HFFc6 (cell line): ENCODE measurements at regions not wholly inside any gene's neighbourhood (a gene's known extent, or its start where the extent isn't known, plus 50 kb on each side); places are given as distances from the start of the nearest gene placed in this dataset.
"Not testable (repeated sequence)": the region's sequence is repeated elsewhere in the genome, so short reads cannot be mapped to it uniquely, and the experiment has no call there.

Experiments
- DNase-seq: peaks from one replicate; pipeline ENCODE4 v3.0.0-alpha.2; 2018
- H3K27ac Mint-ChIP-seq: 2 replicates; pipeline ENCODE4 v1.8.0; 2020; ENCODE audit warnings: mild to moderate bottlenecking, mixed read lengths
- H3K27me3 Mint-ChIP-seq: 2 replicates; pipeline ENCODE4 v1.8.0; 2021; ENCODE audit warnings: mild to moderate bottlenecking, moderate library complexity, mixed read lengths; ENCODE audit not compliant: insufficient read depth
- H3K36me3 Mint-ChIP-seq: 2 replicates; pipeline ENCODE4 v1.8.0; 2021; ENCODE audit warnings: low read depth, mixed read lengths
- H3K4me1 Mint-ChIP-seq: 2 replicates; pipeline ENCODE4 v1.8.0; 2020; ENCODE audit warnings: low read depth, mixed read lengths
- H3K4me3 Mint-ChIP-seq: 2 replicates; pipeline ENCODE4 v1.8.0; 2020; ENCODE audit warnings: mild to moderate bottlenecking, moderate library complexity, mixed read lengths
- H3K9me3 Mint-ChIP-seq: 2 replicates; pipeline ENCODE4 v1.8.0; 2020; ENCODE audit warnings: mild to moderate bottlenecking, mixed read lengths
- TF ChIP-seq, protein P1 (sequence below): fragments of 200-600 bp; sonication (generic); IDR thresholded peaks from 2 replicates; pipeline ENCODE4 v1.5.0; 2021; ENCODE audit warnings: antibody characterized with exemption, mild to moderate bottlenecking

DNA sequence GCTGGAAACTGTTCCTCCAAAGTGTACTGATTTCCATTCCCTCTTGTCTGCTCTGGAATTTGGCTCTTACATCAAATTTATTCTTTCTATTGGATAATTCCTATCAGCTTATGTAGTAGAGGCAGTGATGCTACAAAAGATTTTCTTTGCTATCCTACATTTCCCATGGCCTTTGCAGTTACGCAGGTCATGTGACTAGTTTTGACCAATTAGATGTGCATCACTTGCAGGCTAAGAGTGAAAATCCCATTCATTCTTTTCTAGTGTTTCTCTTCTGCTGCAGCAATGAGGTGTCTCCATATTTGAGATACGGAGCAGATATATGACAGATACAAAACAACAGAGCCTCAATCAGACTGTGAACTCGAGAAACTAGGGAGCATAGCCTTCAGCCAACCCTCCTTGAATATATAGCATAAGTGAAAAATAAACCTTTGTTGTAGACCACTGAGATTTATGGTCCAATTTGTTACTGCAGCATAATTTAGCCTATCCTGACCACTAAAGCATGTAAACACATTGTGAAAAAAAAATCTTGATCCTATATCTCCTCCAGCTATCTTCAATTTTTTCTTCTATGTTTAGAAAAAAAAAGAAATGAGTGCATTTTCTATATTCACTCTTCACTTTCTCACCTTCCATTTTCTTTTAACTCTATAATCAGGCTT lies 102.0 kb downstream of the HNMT start:
- no peak for DNase-seq
- no peaks in the 10 kb centered on the region for H3K4me1 Mint-ChIP-seq
- TF ChIP-seq, protein P1, sequence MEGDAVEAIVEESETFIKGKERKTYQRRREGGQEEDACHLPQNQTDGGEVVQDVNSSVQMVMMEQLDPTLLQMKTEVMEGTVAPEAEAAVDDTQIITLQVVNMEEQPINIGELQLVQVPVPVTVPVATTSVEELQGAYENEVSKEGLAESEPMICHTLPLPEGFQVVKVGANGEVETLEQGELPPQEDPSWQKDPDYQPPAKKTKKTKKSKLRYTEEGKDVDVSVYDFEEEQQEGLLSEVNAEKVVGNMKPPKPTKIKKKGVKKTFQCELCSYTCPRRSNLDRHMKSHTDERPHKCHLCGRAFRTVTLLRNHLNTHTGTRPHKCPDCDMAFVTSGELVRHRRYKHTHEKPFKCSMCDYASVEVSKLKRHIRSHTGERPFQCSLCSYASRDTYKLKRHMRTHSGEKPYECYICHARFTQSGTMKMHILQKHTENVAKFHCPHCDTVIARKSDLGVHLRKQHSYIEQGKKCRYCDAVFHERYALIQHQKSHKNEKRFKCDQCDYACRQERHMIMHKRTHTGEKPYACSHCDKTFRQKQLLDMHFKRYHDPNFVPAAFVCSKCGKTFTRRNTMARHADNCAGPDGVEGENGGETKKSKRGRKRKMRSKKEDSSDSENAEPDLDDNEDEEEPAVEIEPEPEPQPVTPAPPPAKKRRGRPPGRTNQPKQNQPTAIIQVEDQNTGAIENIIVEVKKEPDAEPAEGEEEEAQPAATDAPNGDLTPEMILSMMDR: no peak
- H3K9me3 Mint-ChIP-seq: no peaks in the 10 kb centered on the region
- H3K27me3 Mint-ChIP-seq: no peaks in the 10 kb centered on the region
- H3K36me3 Mint-ChIP-seq: no peaks in the 10 kb centered on the region
- H3K4me3 Mint-ChIP-seq: no peak overlapping the region
- no peak overlapping the region for H3K27ac Mint-ChIP-seq

DNA sequence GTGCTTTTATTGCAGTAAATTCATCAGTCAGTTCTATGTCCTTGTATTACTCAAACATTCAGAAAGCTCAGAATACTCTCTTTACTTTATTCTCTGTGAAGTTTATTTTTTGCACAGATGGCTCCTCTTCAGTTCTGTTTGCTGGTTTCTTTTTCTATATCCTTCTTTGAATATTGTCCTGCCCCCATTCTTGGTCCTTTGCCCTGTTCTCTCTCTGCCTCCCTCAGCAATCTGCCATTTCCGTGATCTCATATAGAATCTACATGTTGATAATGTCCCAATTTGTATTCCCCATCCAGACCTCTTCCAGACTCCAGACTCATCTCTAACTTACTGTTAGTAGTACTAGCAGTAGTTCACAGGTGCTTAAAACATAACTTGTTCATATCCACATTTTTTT lies 102.6 kb downstream of the HNMT start:
- no peaks in the 10 kb centered on the region; the same call in 1 of the 2 replicates for H3K4me1 Mint-ChIP-seq
- H3K27me3 Mint-ChIP-seq: no peaks in the 10 kb centered on the region
- no peak for DNase-seq
- H3K36me3 Mint-ChIP-seq: no peaks in the 10 kb centered on the region
- TF ChIP-seq, protein P1: no peak
- no peak overlapping the region for H3K27ac Mint-ChIP-seq
- H3K9me3 Mint-ChIP-seq: no peaks in the 10 kb centered on the region
- H3K4me3 Mint-ChIP-seq: no peak overlapping the region

DNA sequence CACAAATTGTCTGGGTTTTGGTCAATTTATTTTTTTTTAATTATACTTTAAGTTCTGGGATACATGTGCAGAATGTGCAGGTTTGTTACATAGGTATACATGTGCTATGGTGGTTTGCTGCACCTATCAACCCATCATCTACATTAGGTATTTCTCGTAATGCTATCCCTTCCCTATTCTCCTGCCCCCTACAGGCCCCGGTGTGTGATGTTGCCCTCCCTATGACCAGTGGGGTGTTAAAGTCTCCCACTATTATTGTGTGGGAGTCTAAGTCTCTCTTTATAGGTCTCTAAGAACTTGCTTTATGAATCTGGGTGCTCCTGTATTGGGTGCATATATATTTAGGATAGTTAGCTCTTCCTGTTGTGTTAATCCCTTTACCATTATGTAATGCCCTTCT lies 104.4 kb downstream of the HNMT start:
- not testable (repeated sequence) for H3K4me3 Mint-ChIP-seq, H3K9me3 Mint-ChIP-seq, DNase-seq, H3K4me1 Mint-ChIP-seq, H3K36me3 Mint-ChIP-seq, H3K27ac Mint-ChIP-seq, H3K27me3 Mint-ChIP-seq

DNA sequence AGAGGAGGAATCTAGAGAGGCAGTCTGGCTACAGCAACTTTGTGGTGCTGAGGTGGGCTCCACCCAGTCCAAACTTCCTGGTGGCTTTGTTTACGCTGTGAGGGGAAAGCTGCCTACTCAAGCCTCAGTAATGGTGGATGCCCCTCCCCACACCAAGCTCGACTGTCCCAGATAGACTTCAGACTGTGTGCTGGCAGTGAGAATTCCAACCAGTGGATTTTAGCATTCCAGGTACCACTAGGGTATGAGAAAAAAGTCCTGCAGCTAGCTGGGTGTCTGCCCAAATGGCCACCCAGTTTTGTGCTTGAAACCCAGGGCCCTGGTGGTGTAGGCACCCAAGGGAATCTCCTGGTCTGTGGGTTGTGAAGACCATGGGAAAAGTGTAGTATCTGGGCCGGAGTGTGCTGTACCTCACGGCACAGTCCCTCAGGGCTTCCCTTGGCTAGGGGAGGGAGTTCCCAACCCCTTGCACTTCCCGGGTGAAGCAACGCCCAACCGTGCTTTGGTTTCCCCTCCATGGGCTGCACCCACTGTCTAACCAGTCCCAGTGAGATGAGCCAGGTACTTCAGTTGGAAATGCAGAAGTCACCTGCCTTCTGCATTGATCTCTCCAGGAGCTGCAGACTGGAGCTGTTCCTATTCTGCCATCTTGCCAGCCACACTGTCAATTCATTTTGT lies 106.9 kb downstream of the HNMT start:
- not testable (repeated sequence) for H3K27me3 Mint-ChIP-seq, H3K9me3 Mint-ChIP-seq, H3K27ac Mint-ChIP-seq, DNase-seq, H3K4me3 Mint-ChIP-seq, H3K4me1 Mint-ChIP-seq, H3K36me3 Mint-ChIP-seq

DNA sequence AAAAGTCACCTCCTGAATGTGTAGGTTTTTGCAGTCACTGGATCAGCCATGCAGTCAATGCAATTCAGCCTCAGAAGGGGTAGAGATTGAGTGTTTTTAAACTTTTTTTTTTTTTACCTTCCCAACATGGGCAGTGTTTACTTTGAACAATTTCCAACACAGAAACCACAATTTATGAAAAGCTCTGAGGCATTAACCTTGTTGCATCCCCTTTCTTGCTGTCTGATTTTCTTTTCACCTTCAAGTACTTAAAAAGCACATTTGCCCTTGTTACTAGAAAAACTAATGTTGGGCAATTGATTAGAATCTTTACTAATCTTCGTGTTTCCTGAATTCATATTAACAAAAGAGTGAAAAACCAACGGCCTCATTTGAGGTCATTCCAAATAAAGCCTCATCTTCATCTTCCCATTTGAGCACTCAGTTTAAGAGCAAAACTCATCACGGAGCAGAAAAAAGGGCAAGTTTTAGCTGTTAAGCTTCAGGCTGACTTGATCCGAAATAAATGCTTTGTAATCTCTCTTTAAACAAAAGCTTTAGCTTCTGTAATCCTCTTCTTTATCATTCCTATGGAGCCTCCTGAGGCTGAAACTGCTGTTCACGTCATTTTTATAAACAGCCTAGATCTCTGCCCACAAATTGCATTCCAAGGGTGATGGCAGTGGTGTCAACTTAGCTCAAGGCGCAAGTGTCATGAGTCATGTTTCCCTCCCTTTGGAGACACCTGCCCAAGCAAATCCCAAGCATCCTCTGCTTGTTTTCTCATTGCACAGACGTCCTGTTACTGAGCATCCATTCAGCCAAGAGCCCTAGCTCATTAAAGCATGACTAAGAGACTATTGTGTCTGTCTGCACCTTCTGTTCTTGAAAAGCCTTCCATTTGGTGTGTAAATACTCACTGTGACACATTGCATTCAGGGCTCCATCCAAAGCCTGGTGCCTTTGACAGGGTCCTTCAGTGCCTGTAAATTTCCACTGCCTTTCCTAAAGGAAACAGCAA lies 107.7 kb downstream of the HNMT start:
- peaks cover 5% of the 10 kb centered on the region; the same call in 1 of the 2 replicates for H3K4me1 Mint-ChIP-seq
- no peaks in the 10 kb centered on the region for H3K27me3 Mint-ChIP-seq
- no peaks in the 10 kb centered on the region for H3K36me3 Mint-ChIP-seq
- H3K4me3 Mint-ChIP-seq: no peak overlapping the region
- TF ChIP-seq, protein P1: no peak
- H3K27ac Mint-ChIP-seq: no peak overlapping the region
- DNase-seq: no peak
- no peaks in the 10 kb centered on the region for H3K9me3 Mint-ChIP-seq

DNA sequence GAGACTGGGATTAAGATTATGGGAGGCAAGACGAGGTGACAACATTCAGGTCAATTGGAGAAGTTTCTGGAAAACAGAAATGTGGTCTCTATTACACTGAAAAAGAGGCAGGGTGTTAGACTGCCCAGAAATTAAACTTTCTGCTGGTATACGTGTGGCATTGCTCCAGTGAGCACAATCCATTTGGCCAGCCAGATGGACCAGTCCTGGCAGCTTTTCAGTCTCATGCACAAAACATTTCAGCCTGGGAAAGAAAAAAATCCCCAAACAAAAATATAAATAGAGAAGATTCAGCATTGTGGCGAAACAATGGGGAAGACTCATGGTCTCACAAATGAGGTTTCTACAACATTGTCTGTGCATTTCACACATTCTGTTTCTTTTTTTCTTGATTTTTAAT lies 113.9 kb downstream of the HNMT start:
- DNase-seq: no peak
- H3K27ac Mint-ChIP-seq: no peak overlapping the region
- TF ChIP-seq, protein P1: no peak
- no peak overlapping the region for H3K4me3 Mint-ChIP-seq
- H3K4me1 Mint-ChIP-seq: no peaks in the 10 kb centered on the region
- H3K27me3 Mint-ChIP-seq: no peaks in the 10 kb centered on the region
- no peaks in the 10 kb centered on the region for H3K36me3 Mint-ChIP-seq
- no peaks in the 10 kb centered on the region for H3K9me3 Mint-ChIP-seq
